HUES48 (cell line): ENCODE measurements at regions not wholly inside any gene's neighbourhood (a gene's known extent, or its start where the extent isn't known, plus 50 kb on each side); places are given as distances from the start of the nearest gene placed in this dataset.
"Not testable (repeated sequence)": the region's sequence is repeated elsewhere in the genome, so short reads cannot be mapped to it uniquely, and the experiment has no call there.

ENCODE experiments used
- H3K27ac ChIP-seq: one replicate; pipeline ENCODE4 v1.7.0; 2013; ENCODE audit warnings: low read depth, low read length, inconsistent platforms
- H3K27me3 ChIP-seq: 2 replicates; pipeline ENCODE4 v1.6.1; 2013; ENCODE audit warnings: mild to moderate bottlenecking, low read length; ENCODE audit not compliant: control insufficient read depth, insufficient read depth
- H3K36me3 ChIP-seq: 2 replicates; pipeline ENCODE4 v1.6.1; 2013; ENCODE audit warnings: low read length; ENCODE audit not compliant: control insufficient read depth, insufficient read depth
- H3K4me1 ChIP-seq: 2 replicates; pipeline ENCODE4 v1.6.1; 2013; ENCODE audit warnings: mild to moderate bottlenecking, low read length; ENCODE audit not compliant: control insufficient read depth, insufficient read depth
- H3K4me3 ChIP-seq: 2 replicates; pipeline ENCODE4 v1.5.1; 2013; ENCODE audit warnings: mild to moderate bottlenecking, low read depth, low read length
- H3K9ac ChIP-seq: 2 replicates; pipeline ENCODE4 v1.6.1; 2013; ENCODE audit warnings: mild to moderate bottlenecking, low read depth, low read length, moderate library complexity
- H3K9me3 ChIP-seq: 2 replicates; pipeline ENCODE4 v1.6.1; 2013; ENCODE audit warnings: low read length; ENCODE audit not compliant: control insufficient read depth, insufficient read depth

GRCh38 chr1:30226648-30227047 lies 496.7 kb downstream of the MATN1 start:
- H3K4me1 ChIP-seq, result no peaks in the 10 kb centered on the region
- H3K27me3 ChIP-seq, result no peaks in the 10 kb centered on the region
- H3K27ac ChIP-seq, result no peak overlapping the region
- H3K4me3 ChIP-seq, result no peak overlapping the region
- H3K9me3 ChIP-seq, result no peaks in the 10 kb centered on the region
- no peaks in the 10 kb centered on the region for H3K36me3 ChIP-seq
- H3K9ac ChIP-seq, result no peak overlapping the region

GRCh38 chr1:30225357-30225756 lies 498.0 kb downstream of the MATN1 start:
- no peaks in the 10 kb centered on the region for H3K4me1 ChIP-seq
- no peaks in the 10 kb centered on the region for H3K36me3 ChIP-seq
- no peak overlapping the region for H3K4me3 ChIP-seq
- H3K9me3 ChIP-seq, result no peaks in the 10 kb centered on the region
- no peak overlapping the region for H3K9ac ChIP-seq
- H3K27me3 ChIP-seq, result no peaks in the 10 kb centered on the region
- no peak overlapping the region for H3K27ac ChIP-seq

DNA sequence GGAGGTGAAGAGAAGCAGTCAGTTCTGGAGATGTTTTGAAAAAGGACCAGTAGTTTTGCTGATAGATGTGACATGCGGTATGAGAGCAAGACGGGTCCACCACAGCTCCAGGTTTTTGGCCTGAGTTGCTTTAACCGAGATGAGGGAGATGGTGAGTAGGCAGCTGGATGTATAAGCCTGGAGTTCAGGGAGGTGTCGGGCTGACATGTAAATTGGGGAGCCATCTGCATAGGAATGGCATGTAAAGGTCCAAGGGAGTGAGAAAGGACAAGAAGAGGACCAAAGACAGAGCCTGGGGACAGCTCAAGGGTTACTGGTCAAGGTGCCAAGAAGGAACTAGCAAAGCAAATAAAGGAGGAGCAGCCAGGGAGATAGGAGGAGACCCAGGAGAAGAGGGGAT lies 503.7 kb downstream of the MATN1 start:
- no peaks in the 10 kb centered on the region for H3K4me1 ChIP-seq
- no peak overlapping the region for H3K9ac ChIP-seq
- no peaks in the 10 kb centered on the region for H3K9me3 ChIP-seq

DNA sequence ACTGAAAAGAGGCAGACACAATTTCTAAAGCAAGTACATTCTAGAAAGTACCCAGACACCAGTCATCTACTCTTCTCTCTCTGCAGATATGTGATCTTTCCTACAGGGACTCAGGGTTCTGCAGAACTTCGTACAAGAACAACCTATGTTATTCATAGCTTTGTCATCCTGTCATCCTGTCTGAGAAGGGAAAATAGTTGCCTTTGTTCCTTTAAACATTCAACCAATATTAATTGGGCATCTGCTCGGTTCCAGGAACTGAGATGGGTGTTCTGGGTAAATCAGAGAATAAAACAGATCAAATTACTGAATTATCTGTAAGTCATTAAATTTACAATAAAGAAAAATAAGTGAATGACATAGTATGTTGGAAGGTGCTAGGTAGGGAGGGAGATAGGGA lies 504.9 kb downstream of the MATN1 start:
- Histone ChIP-seq H3K36me3 (no peaks in the 10 kb centered on the region), H3K9ac (no peak overlapping the region), H3K4me3 (no peak overlapping the region), H3K9me3 (no peaks in the 10 kb centered on the region), H3K4me1 (no peaks in the 10 kb centered on the region), H3K27me3 (no peaks in the 10 kb centered on the region), H3K27ac (no peak overlapping the region)

More for the DNA sequence above, 503.7 kb downstream of the MATN1 start:
- H3K27ac ChIP-seq, result no peak overlapping the region
- no peaks in the 10 kb centered on the region for H3K36me3 ChIP-seq
- no peak overlapping the region for H3K4me3 ChIP-seq
- no peaks in the 10 kb centered on the region for H3K27me3 ChIP-seq

DNA sequence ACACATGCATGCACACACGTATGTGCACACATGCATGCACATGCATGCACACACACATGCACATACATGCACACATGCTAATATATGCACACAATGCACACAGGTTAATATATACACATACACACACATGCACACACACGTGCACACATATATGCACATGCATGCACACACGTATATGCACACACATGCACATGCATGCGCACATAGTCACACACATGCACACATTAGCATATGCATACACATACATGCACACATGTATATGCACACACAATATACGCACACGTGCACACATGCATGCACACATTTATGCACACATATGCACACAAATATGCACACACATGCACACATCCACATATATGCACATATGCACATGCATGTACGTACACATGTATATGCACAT lies 506.8 kb downstream of the MATN1 start:
- Histone ChIP-seq H3K36me3 (no peaks in the 10 kb centered on the region), H3K27me3 (no peaks in the 10 kb centered on the region)

GRCh38 chr1:30213936-30214335 lies 509.4 kb downstream of the MATN1 start:
- no peak overlapping the region for H3K9ac ChIP-seq
- H3K4me1 ChIP-seq, result peaks cover 4% of the 10 kb centered on the region
- H3K4me3 ChIP-seq, result no peak overlapping the region
- H3K27me3 ChIP-seq, result no peaks in the 10 kb centered on the region
- no peaks in the 10 kb centered on the region for H3K36me3 ChIP-seq
- no peak overlapping the region for H3K27ac ChIP-seq
- no peaks in the 10 kb centered on the region for H3K9me3 ChIP-seq

More for the DNA sequence above, 506.8 kb downstream of the MATN1 start:
- Histone ChIP-seq H3K9ac (no peak overlapping the region), H3K4me3 (no peak overlapping the region), H3K4me1 (no peaks in the 10 kb centered on the region), H3K27ac (no peak overlapping the region), H3K9me3 (no peaks in the 10 kb centered on the region)

DNA sequence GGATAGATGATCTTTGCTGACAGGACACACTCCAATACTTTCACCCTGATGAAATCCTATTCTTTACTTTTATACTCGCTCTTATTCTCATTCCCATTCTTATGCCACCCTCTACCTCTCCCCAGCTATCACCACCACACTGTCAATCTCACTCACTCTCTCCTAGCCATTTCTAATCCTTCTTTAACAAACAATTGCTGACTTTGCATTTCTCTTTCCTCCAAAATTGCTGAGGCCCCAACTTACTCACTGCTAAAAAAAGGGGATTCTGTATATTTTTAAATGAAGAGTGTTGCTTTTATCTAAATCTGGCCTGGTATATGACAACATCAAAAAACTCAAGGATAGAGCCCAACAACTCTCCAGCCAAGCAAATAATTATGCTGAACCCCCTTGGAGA lies 515.4 kb downstream of the MATN1 start:
- H3K9me3 ChIP-seq, H3K4me3 ChIP-seq, H3K27me3 ChIP-seq, H3K9ac ChIP-seq, H3K4me1 ChIP-seq, H3K36me3 ChIP-seq, H3K27ac ChIP-seq: not testable (repeated sequence)

- not testable (repeated sequence) for H3K36me3 ChIP-seq, H3K27ac ChIP-seq, H3K9me3 ChIP-seq, H3K9ac ChIP-seq, H3K27me3 ChIP-seq, H3K4me1 ChIP-seq, H3K4me3 ChIP-seq
Observed at GRCh38 chr1:30206631-30207030, 516.8 kb downstream of the MATN1 start.

- not testable (repeated sequence) for H3K9ac ChIP-seq, H3K9me3 ChIP-seq, H3K27ac ChIP-seq, H3K27me3 ChIP-seq, H3K4me3 ChIP-seq, H3K4me1 ChIP-seq, H3K36me3 ChIP-seq
Observed at GRCh38 chr1:30204916-30205315, 518.5 kb downstream of the MATN1 start.

DNA sequence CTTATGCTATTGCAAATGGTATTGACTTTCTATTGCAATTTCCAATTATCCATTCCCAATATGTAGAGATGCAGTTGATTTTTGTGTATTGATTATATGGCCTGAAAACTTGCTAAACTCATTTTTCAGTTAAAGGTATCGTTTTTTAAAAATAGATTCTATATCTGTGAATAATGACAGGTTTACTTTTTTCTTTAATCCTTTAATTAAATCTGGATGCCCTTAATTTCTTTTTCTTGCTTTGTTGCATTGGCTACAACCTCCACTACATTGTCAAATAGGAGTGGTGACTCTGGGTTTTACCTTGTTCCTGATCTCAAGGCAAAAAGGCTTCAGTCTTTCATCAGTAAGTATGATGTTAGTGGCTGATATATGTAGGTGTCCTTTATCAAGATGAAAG lies 522.4 kb downstream of the MATN1 start:
- Histone ChIP-seq H3K9me3 (peaks cover 9% of the 10 kb centered on the region; the same call in 1 of the 2 replicates), H3K27me3 (no peaks in the 10 kb centered on the region), H3K4me3 (no peak overlapping the region), H3K4me1 (no peaks in the 10 kb centered on the region), H3K36me3 (no peaks in the 10 kb centered on the region), H3K9ac (no peak overlapping the region), H3K27ac (no peak overlapping the region)

DNA sequence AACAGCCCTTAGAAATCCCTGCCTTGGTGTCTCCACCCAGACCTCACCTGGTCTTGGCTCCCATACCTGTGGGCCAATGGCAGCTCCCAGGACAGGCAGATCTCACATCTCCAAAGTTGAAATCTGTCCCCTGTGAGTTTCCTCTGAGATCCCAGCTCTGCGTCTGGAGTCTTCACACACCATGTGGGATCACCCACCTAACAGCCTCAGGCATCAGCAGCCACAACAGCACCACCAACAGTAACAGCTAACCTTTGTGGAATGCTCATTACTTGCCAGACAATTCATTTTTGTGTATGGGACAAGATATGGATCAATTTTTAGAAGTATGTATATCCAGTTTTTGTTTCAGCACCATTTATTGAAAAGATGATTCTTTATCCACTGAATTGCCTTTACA lies 523.2 kb downstream of the MATN1 start:
- Histone ChIP-seq H3K4me3 (no peak overlapping the region), H3K36me3 (no peaks in the 10 kb centered on the region), H3K9ac (no peak overlapping the region), H3K4me1 (no peaks in the 10 kb centered on the region), H3K27me3 (no peaks in the 10 kb centered on the region), H3K27ac (no peak overlapping the region), H3K9me3 (peaks cover 9% of the 10 kb centered on the region; the same call in 1 of the 2 replicates)

DNA sequence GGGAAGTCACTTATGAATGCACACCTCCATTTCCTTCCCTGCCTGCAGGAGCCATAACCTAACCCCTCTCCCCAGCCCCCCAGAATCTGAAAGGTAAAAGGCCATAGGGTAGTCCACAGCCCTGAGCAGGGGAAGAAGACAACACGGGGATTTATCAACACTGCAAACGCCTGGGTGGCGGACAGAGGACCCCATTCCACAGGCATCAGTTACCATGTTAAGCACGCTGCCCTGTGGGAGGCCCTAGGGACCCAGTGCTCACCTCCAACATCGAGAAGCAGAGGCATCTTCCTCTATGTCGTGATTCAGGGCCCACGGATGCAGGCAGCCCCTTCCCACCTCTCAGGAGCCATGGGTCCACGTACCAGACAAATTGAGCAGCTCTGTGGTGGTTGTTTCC lies 523.8 kb downstream of the MATN1 start:
- no peaks in the 10 kb centered on the region for H3K36me3 ChIP-seq
- no peaks in the 10 kb centered on the region for H3K4me1 ChIP-seq
- H3K27ac ChIP-seq, result no peak overlapping the region
- peaks cover 9% of the 10 kb centered on the region; the same call in 1 of the 2 replicates for H3K9me3 ChIP-seq
- H3K9ac ChIP-seq, result no peak overlapping the region
- H3K27me3 ChIP-seq, result no peaks in the 10 kb centered on the region
- no peak overlapping the region for H3K4me3 ChIP-seq
